ENCODE measurements at regions not wholly inside any gene's neighbourhood (a gene's known extent, or its start where the extent isn't known, plus 50 kb on each side); places are given as distances from the start of the nearest gene placed in this dataset.

DNA sequence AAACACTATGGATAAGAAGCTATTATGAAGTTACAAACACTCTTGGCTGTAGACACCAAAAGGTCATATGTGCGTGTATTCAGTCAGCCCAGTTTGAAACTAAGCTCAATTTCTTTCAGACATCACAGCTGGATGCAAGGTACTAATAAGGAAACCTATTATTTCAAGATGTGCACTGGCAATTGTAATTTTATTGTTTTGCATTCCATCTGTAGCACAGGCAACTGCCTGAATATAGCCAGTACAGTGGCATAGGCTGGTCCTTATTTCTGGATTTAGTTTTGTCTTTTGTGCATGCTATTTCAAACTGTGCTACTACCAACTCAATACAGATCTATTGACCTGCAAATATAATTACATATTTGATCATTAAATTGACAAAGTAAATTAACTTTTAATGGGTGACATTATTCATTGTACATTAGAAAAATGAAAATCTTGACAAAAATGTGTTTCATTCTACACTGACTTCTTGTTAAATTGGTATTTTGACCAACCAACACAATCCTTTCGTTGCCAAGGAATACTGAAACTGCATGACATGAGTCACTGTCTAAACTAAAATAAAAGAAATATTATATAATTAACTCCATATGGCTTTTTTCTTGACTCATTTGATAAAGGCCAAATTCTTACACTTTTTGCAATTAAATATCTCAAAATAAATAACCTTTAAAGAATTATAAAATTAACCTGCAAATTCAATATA, 594.3 kb upstream of the ADGRL3 start:
- no peak for TF ChIP-seq EZH2 (IDR thresholded peaks at IDR 0.05; ENCODE audit: insufficient read depth, poor library complexity, severe bottlenecking)
- TF ChIP-seq EZH2phosphoT487 (IDR thresholded peaks at IDR 0.05; ENCODE audit: insufficient read depth, low read depth), result no peak

All from GM23248 (cell line).